Frontal cortex (tissue), 3 donors: ENCODE measurements at regions not wholly inside any gene's neighbourhood (a gene's known extent, or its start where the extent isn't known, plus 50 kb on each side); places are given as distances from the start of the nearest gene placed in this dataset.

Experiments
- DNase-seq, 2 donors: peaks; one replicate each; pipeline ENCODE4 v3.0.0; 2012; ENCODE audit warnings: low spot score in 2 of 2
- FAIRE-seq: peaks from 2 replicates; lab custom pipeline; 2012; peaks lifted over from hg19 to GRCh38; lab: Jason Lieb, UNC
- donor health status: control.
- donor health status: control.
- donor health status: control.

DNA sequence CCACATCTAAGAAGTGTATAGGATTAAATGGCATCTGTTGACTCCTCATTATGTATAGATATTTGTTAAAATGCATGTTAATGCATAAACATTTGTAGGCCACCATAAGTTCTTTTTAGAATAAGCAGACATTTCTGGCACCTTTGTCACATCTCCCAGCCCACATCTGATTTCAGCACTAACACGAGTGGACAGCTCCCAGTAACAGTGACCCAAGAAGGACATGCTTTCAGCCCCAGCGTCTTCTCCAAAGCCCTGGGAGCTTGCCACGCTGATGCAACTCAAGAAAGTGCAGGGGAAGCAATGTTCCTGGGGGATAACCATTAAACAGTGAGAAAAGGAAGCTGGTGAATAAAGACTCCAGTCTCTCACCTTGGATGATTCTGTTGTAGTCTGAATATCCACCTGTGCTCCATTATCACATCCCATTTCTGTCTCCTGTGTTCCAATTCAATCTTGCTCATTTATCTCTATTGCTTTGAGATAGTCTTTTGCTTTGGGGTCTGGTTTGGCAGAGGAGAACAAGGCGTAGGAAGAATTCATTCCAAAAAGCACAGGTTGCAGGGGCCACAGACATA, 182.6 kb upstream of the THSD7B start:
- FAIRE-seq (no peak), DNase-seq (no peak)

DNA sequence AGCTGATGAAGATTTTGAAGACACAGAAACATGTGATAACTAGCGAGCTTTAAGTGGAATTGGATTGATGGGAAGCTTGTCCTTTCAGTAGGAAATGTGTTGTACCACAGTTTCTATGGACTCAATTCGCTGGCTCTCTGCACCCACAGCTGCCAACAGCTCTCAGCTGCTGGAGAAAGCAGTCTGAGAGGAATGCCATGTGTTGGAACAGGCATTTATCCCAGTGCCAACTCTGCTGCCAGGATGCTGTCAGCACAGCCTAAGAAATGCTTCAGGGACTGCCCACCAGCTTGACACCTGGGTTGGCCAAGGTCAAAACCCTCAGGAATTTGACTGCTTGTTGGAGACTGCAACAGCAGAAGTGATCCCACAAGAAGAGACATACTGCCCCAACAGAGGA, 193.0 kb upstream of the THSD7B start:
- FAIRE-seq (no peak), DNase-seq (no peak)

DNA sequence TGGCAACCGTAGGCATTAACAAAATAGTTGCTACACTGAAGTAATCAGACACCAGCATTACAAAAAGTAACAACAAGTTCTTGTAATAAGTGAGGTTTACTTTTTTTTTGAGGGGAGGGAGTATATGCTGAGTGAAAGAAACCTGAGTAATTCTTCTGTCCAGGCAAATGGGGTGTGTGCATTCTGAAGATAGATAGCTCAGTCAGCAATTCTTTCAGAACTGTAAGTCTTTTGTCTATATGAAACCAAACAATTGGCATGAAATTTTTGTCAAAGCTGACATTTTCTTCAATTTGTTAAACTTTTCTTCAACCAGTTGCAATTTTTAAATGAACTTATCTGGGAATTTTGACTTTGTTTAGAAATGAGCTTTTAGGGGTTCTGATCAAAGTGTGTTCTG, 208.1 kb upstream of the THSD7B start:
- FAIRE-seq (no peak), DNase-seq (no peak)

DNA sequence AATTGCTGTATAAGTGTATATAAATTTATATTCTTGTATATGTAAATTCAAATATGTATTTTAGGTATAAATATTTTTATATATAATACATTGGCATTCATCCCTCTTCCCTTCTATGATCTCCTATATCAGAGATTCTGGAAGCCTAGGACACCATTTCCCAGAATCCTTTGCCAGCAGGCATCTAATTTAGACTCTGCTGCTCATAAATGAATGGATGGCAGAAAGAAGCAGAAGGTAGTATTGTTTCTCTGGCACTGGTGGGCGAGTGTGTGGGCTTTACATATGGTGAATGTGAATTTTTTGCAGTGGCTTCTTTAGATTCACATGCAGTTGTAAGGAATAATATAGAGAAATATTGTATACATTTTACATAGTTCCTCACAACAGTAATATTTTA, 215.2 kb upstream of the THSD7B start:
- DNase-seq, result no peak
- no peak for FAIRE-seq

DNA sequence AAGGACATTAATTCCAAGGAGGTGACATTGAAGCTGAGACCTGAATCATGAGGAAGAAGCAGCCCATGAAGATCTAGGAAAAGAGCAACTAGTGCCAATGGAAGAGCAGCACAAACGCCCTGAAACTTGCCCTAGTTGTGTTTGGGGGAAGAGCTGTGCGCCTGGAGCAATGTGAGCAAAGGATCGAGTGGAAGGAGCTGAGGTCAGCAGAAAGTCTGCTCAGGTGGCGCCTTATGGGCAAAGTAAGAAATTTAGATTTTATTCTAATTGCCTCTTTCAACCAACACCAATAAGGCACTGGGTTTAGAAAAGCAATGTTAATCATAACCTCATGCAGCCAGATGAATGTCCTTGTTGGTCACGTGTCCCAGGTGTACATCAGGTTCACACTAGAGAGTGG, 226.0 kb upstream of the THSD7B start:
- DNase-seq, result no peak
- no peak for FAIRE-seq

DNA sequence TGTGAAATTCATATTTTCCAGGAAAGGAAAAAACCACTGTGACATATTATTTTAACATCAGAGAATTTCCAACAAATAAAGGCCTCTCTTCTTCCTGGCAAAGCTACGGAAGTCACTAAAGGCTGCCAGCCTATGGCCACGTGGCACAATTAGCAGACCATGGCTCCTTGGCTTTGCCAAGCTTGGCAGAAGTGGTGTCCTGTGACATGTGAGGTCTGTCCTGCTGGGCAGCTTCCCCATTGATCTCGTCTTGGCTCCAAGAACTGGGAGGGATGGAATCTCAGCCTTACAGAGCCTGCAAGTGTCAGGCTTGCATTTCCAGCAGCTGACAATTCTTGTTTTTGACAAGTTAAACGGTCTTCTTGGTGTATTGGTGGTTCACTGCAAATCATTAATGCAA, 226.9 kb upstream of the THSD7B start:
- DNase-seq (peak; percentile 6 to 11), FAIRE-seq (no peak)

DNA sequence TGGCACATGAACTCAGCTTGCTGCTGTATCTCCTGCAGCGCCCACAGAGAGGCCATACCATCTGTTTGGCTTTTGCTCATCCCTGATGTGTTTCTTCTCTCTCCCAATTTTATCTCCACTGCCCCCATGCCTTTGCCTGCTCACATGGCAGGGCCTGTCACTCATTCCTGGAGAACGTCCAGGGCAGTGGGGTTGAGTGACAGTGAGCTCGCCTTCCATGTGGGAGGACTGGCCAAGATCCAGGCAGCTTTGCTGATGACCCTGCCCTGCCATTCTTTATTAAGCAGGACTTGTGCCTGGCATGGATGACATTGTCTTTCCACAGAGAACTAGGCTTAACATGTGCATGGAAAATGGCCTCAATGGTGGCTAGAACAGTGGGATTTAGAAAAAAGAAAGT, 230.5 kb upstream of the THSD7B start:
- no peak for DNase-seq
- FAIRE-seq, result no peak

DNA sequence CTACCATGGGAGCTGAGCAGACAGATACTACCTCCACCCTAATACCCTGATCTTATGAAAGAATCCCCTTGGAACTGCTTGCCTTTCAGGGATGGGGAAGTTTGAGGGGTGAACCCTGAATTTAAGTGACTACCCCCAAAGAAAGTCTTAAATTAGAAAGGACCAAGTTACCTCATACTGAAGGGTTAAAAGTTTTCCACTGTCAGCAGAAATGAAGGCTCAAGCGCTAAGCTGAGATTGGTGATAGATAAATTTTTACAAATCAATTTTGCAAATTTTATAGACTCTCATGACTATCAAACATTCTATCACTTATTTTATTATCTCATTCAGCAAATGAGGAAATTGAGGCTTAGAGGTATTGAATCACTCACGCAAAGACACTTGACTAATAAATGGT, 233.2 kb upstream of the THSD7B start:
- FAIRE-seq, result no peak

DNA sequence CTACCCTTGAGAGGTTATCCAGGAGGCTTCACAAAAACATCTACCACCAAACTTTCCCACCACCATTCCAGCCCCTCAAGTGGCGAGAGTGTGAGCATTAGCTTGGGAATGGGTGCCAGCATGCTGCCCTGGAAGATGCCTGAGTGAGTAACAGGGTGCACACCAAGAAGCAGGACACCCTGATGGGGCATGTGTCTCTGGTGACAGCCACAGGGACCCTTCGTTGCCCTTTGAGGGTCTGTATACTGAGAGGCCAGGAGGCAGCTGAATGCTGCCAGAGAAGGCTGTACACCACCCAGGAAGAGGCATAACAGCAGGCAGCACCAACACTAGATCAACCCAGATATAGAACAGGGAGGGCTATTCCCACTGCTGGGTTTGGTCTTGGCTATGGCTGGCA, 233.6 kb upstream of the THSD7B start:
- DNase-seq (no peak), FAIRE-seq (no peak)

More for the DNA sequence above, 233.2 kb upstream of the THSD7B start:
- DNase-seq, result no peak

DNA sequence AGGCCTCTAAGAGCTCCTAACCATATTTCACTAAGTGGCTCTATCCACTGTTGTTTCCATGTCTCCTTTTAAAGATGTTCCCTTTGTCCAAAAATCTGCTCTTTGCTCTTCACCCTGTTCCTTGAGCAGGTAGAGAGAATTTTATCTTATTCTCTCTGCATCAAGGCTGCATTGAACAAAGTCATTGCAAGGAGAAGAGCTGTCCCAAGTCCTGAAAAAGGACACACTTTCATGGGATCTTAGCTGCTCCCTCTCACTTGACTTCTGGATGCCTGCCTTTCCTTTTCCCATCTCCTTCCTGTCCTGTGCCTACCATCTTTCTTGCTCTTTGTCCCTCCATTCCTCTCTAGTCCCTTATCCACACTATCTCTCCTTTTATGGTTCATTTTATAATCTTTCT, 235.2 kb upstream of the THSD7B start:
- DNase-seq (no peak), FAIRE-seq (no peak)

DNA sequence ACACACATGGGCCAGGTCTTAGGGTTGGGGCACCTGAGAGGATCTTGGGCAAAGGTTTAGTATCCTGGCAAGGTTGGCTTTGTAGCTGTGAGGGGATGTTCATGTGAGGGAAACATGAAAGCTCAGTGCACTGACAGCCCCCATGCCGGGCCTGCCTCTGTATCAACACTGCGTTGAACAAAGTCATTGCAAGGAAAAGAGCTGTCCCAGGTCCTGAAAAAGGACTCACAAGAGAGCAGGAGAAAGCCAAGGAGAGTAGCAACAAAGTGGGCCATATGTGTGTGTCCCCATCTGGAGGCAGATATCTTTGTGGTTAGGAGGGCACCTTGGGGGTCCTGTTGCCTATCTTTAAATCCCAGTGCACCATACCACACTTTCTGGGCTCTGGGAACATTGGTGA, 237.8 kb upstream of the THSD7B start:
- no peak for DNase-seq

DNA sequence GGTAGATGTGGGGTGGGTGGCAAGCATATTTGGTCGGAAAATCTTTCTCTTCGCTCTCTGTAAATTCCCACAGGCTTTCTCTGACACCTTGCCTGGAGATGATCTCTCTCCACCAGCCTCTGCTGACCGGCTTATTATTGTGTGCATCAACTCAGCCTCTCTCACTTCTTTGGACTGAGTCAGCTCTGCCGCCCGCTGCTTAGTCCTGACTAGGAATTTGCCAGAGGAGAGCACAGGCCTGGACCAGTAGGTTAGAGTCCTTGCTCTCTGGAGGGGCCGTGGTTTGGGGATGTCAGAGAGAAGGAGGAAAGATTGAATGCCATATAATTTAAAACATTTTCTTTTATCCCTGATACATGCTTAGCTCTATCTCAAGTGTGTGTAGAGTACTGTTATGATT, 242.6 kb upstream of the THSD7B start:
- FAIRE-seq (no peak), DNase-seq (no peak)

More for the DNA sequence above, 237.8 kb upstream of the THSD7B start:
- no peak for FAIRE-seq

DNA sequence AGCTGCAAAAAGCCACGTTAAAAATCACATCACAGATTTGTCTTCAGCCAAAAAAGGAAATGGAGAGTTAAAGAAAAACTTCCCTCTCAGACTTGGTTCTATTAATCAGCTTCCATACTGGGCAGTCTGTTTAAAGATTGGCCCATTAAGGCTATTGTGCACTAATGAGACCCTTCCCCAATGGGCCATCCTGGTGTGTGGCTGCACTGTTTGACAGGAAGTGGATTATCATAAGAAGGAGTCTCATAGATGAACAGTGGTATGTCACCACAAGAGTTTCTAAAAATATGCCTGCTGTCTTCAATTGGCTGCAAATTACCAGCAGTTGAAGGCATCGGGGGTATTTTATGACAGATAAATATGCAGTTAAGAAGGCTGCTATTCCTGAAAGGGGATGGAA, 247.6 kb upstream of the THSD7B start:
- FAIRE-seq, result no peak
- no peak for DNase-seq

DNA sequence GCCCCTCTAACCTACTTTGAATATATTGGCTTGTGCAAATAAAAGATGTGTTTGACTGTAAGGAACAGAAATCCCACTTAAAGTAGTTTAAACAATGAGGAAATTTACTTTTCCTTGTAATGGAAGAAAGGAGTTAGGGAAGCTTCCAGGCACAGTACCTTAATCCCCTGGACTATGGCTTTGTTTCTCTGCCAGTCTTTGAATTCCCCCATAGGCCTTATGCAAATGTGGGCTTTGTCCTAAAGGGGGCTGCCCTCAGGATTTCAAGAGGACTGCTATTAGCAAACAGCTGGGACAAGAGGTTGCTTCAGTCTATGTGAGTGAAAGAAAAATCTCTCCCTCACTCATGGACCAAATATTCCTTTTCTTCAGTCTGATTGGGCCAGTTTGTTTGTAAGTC, 255.1 kb upstream of the THSD7B start:
- FAIRE-seq (no peak), DNase-seq (no peak)

DNA sequence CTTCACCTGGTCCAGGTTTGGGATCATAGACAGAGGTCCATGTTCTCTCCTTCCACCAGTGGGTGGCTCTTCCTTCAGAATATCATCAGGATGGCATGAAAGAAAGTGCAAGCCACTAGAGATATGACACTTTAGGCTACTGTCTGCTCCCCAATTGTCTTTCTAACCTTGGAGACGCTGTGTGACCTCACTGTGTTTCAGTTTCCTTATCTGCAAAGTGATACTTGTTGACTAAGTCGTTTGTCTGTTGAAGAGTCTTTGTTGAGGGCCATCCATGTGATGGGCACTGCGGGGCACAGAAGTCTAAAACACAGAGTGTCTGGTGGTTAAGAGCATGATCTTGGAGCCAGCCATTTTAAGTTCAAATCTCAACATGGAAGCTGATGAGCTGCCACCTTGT, 259.9 kb upstream of the THSD7B start:
- DNase-seq, result no peak

DNA sequence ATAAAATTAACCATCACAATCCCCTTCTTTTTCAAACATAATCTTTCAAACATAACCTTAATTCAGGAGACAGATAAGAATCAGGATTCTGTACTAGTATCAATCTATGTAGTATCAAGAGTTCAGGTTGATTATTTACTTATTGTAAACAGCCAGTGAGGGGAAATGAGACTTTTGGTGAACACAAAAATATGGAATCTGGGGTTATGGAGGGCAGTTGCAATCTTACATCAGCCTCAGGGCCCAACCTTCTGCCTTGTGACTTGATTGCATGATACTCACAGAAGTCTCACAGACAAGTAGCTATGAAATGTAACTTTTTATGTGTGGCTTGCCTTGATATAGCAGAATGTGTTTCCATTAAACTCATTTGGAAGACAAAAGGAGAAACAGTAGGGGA, 262.7 kb upstream of the THSD7B start:
- no peak for DNase-seq
- no peak for FAIRE-seq

More for the DNA sequence above, 259.9 kb upstream of the THSD7B start:
- no peak for FAIRE-seq

DNA sequence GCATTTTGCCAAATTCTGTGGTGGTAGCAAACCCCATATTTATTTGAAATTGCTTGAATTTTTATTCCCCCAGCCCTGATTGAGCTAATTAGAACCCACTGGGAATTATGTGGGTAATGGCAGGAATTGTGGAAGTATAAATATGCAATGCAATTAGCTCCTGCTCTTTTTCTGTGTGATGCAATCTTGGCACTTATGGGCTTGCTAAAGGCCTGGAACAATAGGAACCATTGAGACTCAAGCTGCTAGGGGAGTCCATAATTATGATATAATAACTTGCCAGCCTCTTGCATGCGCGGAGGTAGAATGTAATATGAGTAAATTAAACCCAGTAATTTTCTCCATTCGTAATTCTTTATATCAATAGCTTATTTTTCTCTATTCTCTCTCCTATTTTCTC, 267.6 kb upstream of the THSD7B start:
- FAIRE-seq, result no peak
- no peak for DNase-seq

DNA sequence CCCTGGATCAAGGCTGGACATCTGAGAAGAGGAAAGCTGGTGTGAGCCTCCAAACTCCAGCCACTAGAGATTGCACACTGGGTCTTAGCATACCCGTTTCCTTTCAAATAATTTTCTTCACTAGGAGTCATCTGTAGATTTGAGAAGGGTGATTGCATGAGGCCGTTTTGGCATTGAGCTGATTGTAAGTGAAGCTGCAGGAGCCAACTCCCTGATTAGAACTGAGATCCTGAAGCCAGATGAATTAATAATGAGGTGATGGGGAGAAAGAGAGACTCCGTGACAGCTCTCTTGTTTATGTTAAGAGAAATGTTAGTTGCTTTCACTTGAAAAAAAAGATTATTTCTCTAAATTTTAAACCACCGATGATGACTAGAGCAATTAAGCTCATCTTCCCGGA, 268.4 kb upstream of the THSD7B start:
- DNase-seq (no peak), FAIRE-seq (no peak)

DNA sequence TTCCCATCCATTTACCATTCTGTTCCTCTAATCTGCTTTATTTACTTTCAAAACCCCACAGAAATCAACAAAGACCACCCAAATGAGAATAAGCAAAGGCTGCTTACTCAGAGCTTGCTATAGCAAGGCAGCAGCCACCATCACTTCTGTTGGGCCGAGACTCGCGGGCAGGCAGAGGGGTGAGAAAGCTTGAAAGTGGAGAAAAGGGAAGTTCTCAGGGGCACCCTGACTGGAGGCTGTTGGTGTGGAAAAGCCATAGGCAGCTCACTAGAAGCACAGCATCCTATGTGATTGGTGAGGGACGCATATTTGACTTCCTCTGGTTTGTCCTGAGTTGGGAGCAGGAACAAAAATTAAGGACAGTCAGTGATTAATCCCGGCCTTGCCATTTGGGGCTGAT, 269.7 kb upstream of the THSD7B start:
- FAIRE-seq (no peak), DNase-seq (no peak)

DNA sequence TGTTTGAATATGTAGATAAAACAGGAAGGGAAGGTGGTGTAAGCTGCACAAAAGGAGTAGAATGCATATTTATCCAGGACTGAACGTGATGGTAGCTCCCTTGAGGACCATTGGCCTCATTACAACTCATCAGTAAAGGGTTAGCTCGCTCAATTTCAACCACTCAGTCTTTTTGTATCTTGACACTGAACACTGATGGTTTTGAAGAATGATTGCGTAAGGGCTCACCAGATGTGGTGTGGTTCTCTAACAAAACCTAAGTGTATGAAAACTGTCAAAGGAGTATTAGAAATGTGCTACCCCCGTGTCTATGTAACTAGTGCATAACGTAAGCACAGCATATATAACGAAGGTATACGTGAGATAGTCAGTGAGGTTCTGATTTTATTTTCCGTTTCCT, 272.4 kb upstream of the THSD7B start:
- FAIRE-seq (no peak), DNase-seq (no peak)

DNA sequence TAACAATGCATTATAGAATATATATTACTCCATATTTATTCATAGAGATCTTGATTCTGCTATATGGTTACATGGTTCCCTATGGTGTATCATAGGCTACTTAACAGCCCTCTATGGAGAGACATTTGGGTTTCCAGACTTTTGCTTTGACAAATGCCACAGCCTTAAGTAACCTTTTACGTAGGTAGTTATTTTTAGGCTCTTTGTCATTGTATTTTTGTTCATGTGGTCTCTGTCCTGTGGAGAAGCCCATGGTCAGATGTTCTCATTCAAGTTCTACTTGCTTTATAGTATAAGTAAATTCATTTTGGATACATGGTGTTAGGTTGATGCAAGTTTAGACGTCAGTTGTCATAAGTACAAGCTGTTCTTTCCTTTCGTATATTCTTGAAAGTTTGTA, 275.2 kb upstream of the THSD7B start:
- FAIRE-seq (no peak), DNase-seq (no peak)

DNA sequence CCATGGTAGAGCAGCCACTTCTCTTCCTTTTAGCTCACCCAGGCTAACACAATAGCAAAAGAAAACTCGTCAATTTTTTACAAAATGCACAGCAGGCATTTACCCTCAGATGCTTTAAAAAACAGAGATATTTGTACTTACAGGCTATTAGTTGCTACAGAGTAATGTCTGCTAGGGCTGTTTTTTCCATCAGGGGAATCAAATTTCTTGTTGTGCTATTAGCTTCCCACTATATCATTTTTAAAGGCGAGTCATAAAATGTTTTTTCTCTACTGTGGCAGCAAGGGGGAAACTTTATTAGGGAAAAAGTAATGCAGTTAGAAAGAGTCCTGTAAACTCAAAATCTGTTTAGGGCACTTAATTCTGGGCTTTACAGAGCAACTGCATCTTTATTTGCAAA, 277.9 kb upstream of the THSD7B start:
- no peak for FAIRE-seq
- DNase-seq, result no peak

DNA sequence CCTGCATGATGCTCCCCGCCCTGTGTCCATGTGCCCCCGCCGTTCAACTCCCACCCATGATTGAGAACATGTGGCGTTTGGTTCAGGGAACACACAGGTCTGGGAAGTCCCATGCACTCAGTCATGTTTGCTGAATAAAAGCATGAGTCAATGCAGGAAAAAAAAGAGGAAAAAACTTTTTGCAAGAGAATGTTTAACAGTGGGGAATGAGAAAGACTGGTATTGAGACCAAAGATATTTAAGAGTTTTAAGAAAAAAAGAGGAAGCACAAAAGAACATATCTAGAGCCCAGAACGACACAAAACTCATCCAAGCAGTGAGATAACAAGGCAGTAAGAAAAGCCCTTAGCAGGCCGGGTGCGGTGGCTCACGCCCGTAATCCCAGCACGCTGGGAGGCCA, 279.2 kb upstream of the THSD7B start:
- DNase-seq (no peak), FAIRE-seq (no peak)
